Vagina (tissue), 2 donors: ENCODE measurements at regions not wholly inside any gene's neighbourhood (a gene's known extent, or its start where the extent isn't known, plus 50 kb on each side); places are given as distances from the start of the nearest gene placed in this dataset.

Experiments
- CTCF ChIP-seq, 3 experiments: fragments of 450-650 bp in 2 of 3; fragments of 200-600 bp in 1 of 3; sonication (generic) in 1 of 3; IDR thresholded peaks; one replicate each; pipeline ENCODE4 v1.5.1; 2017 to 2019; ENCODE audit warnings: antibody characterized with exemption in 3 of 3, mild to moderate bottlenecking in 2 of 3, moderate library complexity in 2 of 3
- POLR2A ChIP-seq, 2 donors: fragments of 450-650 bp; IDR thresholded peaks; one replicate each; pipeline ENCODE4 v1.6.1; 2017; ENCODE audit warnings: antibody characterized with exemption in 2 of 2, mild to moderate bottlenecking in 2 of 2, moderate library complexity in 2 of 2
- POLR2AphosphoS5 ChIP-seq, 2 donors: sonication (generic); formaldehyde crosslinking; IDR thresholded peaks; one replicate each; pipeline ENCODE4 v1.9.0; 2017; ENCODE audit warnings: antibody characterized with exemption in 2 of 2, mild to moderate bottlenecking in 2 of 2, low read depth in 1 of 2; ENCODE audit not compliant: insufficient read depth in 1 of 2

GRCh38 chr2:66695226-66695735 lies 260.4 kb downstream of the MEIS1 start:
- no peak for TF ChIP-seq CTCF (IDR thresholded peaks at IDR 0.05)
- no peak for TF ChIP-seq POLR2A (IDR thresholded peaks at IDR 0.05)
- TF ChIP-seq POLR2AphosphoS5 (IDR thresholded peaks at IDR 0.05; ENCODE audit: insufficient read depth in 1 of 2, low read depth in 1 of 2): no peak
